GM19240 (cell line): ENCODE measurements at regions not wholly inside any gene's neighbourhood (a gene's known extent, or its start where the extent isn't known, plus 50 kb on each side); places are given as distances from the start of the nearest gene placed in this dataset.

Experiments used
- DNase-seq: peaks from one replicate; pipeline ENCODE4 v3.0.0; 2011; ENCODE audit warnings: low spot score; ENCODE audit not compliant: insufficient read length

DNA sequence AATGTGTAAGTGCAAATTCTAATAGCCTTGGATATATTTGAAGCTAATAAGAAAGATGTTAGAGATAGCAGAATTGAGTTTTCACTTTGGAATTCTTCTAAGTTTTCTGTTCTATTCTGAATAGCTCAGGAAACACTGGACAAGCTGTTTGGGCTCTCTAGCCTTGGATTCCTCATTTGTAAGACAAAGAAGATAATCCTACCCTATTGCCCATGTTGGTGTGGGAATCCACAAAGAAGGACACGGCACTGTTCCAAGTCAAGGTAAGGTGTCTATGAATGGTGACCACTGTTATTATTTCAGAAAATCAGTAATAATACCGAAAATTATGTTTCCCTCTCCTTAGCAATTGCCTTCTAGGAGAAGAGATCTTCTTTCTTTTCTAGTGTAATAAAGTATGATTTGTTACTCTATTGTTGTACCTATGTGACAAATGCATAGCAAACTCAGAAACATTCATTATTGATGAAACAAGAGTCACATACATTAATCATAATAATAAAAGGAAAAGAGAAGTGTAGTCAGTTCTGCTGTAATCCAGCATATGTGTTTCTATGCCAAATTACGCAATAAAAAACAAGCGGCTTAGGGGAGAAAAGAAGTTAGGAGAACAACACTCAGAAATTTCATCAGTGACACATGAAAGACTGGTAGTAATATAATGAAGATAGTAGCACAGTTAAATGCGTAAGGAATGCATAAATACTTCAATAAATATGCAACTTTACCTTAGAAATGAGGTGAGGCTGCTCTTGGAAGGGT lies 1012.3 kb upstream of the PHF14 start:
- no peak for DNase-seq

DNA sequence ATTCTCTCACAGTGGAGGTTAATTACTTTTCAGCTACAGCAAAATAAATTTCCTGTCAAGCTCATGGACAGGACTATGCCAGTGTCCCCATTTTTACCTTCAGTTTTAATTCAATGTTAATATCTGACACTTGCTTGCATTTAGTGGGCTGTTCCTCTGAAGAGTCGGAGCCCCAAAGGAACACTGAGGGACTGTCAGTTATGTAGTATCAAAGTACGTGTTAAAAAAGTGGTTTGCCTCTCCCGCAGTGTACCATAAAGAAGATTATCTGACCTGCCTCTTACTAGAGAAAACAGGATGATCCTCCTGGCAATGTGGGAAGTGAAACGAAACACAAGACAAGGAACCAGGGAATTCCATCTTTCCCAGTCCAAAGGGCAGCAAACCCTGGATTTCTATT lies 1010.9 kb upstream of the PHF14 start:
- no peak for DNase-seq

DNA sequence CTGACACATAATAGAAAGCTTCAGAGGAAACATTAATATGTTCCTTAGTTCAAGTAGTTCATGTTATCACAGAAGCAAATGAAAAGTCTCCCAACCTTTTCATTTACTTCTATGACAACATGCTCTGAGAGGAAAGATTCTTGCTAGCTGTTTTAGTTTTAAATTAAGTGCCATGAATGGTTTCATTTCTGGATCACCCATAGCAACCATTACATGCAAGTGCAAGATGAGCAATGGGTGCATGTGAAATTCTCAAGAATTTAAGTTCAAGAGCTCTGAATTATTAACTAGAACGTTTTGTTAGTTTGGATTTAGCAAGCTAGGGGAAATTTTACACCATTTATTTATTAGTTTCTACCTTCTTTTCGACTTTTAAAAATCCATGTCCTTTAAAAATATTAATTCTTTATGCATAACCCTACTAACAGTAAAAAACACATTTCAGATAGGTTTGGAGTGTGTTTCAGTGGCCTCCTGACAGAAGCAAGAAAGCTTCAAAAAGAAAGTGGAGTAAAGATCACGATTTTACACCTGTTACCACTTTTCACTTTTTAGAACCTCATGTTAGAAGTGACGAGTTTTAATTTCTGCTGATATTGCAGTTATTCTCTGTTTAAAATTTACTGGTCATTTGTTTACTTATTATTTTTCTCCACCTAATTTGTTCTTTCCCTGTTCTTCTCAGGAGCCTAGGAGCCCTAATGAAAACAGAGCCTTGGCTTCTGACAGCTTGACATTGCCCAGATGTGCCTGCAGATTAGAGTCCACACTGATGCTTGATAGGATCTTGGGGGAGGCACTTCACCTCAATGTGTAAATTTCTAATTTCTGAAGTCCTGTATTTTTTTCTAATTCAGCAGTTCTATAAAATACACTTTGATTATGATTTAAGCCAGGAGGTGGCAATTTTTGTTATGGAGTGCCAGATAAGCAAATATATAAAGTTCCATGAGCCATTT lies 995.3 kb upstream of the PHF14 start:
- no peak for DNase-seq

DNA sequence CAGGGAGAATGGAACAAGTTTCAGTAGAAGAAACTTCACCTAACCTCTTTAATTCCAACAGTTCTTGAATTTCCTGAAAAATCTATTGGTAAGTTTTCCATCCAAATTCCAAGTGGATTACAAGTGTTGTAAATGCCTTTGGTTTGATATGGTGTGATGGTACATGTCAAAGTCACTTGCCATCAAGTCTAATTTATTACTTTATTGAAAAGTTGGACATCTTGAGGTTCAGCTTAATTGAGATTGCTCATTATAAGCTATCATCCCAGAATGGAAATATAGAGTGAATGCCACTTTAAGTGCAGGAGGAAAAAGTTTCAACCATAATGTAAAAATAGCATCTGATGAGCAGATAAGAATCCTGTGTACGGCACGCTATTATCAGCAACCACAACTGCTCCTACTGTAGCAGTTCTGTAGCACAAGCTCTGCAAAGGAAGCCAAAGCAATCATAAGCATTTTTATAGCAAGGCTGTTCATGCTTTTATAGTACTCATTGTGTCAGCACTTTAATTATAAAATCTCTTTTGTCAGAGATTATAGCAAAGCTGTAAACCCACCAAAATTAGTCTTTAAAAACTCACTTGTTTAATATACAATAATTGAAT lies 991.8 kb upstream of the PHF14 start:
- DNase-seq = no peak

DNA sequence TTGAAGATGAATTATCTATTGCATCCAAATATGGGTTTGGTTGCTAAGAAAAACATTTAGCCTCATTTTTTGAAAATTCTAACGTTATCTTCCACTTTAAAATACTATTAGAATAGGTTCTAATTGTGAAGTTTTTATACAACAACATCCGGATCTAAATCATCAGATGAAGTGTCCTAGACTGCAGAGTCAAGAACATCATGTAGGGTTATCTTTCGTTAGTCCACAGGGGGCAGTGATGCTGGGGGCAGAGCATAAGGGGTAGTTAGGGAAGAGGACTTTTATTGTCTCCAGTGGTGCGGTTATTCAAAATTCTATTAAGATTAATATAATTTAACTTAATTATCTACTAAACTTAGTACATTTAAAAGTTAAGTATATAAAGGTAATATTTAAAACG lies 990.6 kb upstream of the PHF14 start:
- no peak for DNase-seq

DNA sequence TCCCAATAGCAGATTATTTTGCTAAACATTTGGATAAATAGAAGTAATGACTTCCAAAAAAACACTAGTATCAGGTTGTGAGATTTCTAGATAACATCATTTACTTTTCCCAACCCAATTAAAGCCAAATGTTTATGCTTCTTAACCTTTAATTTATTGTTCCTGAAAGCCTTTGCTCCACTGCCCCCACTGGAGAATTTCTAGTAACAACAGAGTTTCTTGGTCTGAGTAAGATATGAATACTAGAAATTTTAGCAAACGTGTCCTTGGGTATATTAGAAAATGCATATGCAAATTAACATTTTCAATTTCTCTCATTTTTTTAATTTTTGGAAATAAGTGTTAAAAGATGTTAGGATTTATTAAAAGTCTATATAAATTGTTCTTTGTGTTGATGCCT lies 958.0 kb upstream of the PHF14 start:
- no peak for DNase-seq

DNA sequence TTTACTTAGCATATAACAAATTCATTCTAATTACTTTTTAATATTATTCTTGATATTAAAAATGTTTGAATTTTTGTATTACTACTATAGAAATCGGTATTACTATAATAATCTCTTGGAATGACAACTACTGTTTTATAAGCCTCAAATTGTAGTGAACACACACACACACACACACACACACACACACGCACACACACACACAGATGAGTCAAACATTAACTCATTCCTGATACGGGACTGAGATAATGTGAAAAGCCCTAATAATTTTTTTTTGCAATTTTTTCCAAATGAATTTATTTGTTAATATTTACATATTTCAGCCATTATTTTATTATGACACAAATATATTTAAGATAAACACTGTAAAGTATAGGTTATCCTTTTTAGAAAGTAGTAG lies 951.2 kb upstream of the PHF14 start:
- no peak for DNase-seq

DNA sequence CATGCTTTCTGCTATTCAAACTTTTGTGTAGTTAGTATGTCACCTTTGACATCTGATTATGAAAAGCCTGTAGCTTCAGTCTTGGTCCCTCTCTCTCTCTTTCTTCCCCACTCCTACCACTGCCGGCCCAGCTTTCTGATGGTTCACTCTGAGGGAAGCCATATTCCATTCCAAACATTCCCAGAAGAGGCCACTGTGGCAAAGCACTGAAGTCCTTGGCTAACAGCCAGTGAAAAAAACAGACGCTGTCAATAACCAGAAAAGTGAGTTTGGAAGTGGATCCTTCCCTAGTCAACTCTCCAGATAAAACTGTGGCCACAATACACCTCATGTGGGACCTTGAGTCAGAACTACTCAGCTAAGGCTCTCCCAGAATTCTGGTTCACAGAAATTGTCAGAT lies 950.7 kb upstream of the PHF14 start:
- no peak for DNase-seq

DNA sequence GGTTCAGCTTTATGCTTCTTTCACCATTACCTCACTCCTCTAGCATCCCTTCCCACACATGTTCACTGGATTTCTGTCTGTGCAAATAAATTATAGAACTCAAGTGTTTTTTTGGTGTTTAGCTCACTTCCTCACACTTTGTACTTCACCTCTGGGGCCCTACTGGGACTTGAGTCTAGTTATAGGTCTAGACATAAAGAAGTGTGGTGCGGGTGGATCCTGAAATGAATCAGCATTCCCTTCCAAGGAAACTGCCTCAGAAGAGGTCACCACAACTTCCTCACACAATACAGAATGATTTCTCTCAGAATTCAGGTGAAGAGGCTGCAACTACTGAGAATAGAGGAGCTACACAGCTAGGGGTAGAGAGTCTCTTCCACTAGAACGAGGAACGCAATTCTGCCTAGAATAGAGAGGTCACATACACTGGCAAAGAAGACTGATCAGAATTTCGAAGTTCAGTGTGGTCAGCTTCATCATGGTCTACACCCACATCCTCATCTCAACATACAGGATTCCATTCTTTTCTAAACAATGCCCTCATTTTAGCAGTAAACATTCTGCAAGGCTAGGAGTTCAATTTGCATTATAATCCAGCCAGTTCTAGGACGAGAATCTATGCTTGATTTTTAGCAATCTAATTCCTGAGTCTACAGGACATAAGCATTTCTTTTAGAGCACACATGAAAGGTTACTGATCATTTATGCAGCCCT lies 938.7 kb upstream of the PHF14 start:
- DNase-seq = no peak

DNA sequence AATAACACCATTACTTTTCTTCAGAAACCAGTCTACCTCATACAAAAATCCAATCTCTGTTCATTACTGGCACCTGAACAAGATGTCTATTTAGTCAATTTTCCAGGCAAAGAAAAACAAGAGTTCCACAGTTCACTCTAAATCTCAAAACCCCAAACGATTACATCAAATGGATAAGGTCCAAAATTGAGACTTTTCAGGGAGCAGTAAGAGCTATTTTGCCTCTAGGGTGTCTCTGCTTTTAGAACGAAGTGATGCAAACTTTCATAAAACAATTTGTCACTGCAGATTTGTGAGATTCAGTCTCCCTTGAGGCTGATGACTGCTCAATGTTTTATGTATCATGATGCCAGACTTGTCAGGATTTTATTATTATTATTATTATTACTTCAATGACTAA lies 937.0 kb upstream of the PHF14 start:
- DNase-seq = no peak

DNA sequence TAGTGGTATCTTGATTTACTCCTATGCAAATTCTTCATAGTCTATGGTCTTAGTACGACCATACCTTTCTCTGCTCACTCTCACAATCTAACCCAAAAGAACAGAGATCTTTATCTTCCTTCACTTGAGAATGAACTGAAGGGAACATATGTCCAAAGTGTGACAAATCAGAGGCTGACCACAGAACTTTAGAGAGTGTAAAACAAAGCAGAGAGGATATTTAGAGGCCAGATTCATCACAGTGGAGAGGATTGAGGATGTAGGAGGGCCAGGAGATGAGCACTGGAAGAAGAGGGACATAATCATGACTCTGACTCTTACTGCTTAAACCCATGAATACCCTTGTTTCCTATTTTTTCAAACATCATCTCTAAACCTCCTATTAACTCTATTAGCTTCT lies 935.3 kb upstream of the PHF14 start:
- no peak for DNase-seq

DNA sequence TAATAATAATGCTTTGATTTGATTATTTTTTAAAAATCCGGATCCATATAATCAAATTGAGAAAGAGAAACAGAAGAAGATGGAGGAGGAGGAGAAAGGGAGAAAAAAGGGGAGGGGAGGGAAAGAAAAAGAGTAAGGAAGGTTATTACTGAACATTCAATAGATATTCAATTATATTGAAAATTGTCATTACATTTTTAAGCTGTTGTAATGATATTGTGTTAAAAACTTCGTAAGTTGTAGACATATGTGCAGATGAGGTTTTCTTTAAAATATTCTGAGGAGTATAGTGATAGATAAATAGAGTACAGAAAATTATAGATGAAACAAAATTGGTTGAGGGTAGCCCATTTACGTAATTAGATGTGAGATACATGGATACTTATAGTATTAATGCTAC lies 933.0 kb upstream of the PHF14 start:
- no peak for DNase-seq

DNA sequence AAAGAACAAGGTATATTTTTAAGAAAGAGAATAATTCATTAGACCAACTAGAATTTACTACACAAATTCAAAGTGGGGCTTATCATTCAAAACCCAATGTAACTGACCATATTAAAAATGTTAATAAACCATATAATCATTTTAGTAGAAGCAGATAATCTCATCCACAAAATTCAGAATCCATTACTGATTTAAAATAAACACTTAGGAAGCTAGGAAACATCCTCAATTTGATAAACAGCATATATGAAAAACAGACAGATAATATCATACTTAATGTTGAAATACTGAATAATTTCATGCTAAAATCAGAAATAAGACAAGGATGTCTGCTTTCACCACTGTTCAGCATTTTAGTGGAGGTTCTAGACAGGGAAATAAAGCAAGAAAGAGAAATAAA lies 902.8 kb upstream of the PHF14 start:
- no peak for DNase-seq

DNA sequence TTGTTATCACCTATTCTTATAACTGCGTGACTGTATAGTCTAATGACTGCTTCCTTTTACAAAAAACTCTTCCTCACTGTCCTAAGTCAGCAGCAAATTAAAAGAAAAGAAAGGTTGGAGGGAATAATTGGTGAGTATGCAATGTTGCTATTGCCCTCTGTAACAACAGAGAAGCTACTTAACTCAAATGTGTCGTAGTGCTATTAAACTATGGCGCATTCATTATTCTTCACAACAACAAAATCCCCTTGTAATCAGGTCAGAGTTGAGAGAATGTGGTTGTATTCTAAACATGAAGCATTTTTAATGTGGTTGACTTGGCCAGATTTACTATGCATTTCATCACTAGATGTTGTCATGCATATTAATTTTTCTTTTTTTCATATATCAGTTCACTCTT lies 897.8 kb upstream of the PHF14 start:
- DNase-seq = no peak

DNA sequence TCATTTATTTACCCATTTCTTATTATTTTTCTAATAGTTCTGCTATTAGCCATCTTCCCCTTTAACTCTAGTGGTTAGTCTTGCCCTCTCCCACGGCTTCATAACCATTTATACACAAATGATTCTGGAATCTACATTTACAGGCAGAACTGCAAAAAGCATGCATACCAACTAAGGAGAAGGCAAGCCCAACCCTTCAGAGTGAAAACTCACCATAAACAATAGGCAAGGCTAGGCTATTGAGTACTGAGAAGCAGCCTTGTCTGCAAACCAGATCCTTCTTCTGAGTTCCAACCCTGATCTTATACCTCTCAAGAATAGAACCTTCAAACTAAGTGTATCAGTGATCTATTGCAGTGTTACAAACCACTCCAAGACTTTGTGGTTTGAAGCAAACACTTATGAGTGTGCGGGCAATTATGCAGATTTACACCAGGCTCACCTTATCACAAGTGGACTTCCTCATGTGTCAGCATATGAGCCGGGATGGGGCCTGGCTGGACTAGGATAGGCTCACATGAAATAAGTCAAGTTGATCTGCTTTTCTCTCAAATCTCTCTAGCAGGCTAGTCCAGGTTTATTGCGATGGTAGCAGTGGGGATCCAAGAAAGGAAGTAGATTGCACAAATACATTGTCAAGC lies 896.9 kb upstream of the PHF14 start:
- no peak for DNase-seq

DNA sequence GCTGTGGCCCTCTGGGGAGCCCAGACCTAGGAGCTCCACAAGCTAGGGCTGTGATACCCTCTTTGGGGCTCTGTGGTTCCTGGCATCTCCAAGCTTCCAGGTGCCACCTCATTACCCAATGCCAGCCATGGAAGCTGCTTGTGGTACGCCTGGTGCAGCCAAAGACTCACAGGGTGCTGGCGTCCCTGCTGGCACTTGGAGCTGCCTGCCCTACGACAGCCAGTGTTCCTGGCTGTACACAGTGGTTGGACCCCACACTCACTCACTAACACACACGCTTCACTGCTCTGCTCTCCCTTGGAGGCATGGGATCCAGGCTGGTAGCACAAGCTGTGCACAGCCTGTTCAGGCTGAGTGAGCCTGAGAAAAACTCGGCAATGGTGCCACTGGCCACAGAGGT lies 894.1 kb upstream of the PHF14 start:
- no peak for DNase-seq

DNA sequence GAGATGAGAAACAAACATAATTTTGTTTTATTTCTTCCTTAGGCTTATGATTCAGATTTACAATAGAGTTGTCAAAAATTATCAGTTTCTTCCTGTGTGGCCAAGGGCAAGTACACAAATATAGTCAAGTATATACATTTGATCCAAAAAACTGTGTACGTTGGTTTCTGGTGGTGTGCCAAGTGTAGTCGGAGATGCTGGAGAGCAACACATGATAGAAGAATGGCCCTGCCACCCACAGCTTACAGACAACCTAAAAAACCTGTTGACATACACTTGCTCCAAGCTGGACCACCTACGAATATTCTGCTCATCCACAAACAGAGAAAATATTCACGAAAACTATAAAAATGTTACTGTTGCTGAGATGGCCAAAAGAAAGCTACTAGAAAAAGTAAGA lies 890.8 kb upstream of the PHF14 start:
- DNase-seq = no peak

DNA sequence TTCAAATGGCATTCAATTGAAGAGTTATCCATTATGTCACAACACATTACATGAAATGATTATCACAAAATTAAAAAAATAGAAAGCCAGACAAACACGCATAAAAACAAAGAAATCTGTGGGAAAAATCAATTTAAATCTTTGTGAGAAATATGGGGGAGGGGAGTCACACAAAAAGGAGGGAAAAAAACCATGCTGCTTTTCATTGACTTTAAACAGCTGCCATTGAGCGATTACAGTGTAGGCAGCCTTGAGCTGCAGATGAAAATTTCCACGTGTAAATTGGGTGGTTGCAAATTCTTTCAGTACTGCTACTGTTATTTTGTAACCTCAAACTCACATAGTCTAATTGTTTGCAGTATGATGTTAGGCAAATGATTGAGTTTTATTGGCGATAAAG lies 889.9 kb upstream of the PHF14 start:
- no peak for DNase-seq

DNA sequence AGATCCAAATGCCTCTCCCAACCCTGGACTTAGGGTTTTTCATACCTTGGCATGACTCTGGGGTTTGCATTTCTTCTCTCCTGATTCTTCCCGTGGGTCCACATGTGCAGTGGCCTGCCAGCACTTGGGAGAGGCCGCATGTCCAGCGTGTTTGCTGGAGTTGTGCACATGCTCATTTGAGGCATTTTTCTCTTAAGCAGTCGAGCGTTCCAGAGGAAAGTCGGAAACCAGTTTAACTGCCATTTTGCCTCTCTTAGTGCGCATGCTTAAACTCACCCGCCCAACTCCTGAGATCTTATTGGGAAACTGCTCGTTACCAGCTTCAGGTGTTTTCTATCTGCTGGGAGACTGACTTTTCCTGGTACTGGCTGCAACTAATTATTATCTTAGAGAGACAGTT lies 888.4 kb upstream of the PHF14 start:
- no peak for DNase-seq

DNA sequence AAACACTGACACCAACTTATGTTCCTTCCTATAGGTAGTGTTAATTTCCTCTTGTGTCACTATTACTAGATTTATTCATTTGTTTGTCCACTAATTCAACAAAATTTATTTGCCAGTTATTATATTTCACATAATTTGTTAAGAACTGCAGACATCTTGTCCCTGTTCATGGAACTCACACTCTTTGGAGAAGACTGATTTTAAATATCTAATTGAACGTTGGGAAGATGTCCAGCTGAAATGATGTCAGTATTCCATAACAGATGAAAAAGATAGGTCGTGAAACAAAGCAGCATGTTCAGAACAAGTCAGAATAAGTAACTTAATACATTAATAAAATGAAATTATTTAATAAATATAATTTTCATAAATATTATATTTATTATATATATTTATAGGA lies 873.1 kb upstream of the PHF14 start:
- DNase-seq = no peak

DNA sequence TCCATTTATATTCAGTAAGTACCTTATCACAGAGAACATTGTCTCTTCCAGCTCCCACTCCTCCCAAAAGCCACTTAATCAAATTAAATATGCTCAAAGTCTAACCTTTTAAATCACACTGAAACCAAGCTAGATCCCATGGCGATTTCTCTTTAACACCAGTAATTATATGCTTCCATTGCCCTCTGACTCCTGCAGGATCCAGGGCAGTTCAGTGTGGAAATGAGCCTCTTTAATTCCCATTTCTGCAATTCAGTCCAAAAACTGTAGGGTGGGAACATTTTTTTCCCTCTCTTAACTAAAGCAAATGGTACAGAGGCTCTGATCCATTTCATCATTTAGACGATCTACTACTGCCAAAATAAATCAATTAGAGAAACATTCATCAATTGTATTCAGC lies 872.3 kb upstream of the PHF14 start:
- no peak for DNase-seq
